ENCODE measurements at regions not wholly inside any gene's neighbourhood (a gene's known extent, or its start where the extent isn't known, plus 50 kb on each side); places are given as distances from the start of the nearest gene placed in this dataset.

DNA sequence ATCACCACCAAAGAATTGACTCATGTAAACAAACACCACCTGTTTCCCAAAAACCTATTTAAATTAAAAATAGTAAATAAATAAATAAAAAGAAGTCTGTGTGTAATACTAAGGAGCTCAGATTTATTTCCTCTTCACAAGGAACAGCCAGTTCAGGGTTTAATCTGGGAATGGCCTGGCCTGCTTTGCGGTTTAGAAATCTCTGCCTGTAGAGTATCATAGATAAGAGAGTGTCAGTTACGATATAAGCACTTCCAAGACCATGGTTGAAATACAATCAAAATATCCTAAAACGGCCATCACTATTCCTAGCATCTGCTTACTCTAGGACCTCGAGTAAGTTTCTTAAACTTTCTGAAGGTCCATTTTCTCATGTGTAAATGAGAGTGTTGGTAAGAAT, 274.4 kb downstream of the PLPP3 start:
- no peak for DNase-seq

DNA sequence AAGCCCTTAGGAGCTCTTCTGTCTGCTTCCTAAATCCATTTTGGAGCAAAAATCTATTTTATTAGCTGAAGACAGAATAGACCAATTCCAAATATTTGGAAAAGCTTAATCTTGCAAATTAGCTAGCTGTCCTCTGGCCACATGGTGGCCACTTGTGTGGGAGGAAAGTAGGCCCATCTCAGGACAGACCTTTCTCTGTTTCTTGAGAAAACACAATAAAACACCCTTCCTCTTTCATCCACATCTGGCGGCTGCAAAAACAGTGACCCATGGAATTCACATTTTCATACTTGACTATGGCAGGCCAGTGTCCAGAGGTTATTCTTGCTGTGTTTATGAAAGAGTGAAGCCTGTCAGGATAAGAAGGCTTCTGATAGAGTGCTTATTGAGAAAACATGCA, 275.6 kb downstream of the PLPP3 start:
- no peak for DNase-seq

DNA sequence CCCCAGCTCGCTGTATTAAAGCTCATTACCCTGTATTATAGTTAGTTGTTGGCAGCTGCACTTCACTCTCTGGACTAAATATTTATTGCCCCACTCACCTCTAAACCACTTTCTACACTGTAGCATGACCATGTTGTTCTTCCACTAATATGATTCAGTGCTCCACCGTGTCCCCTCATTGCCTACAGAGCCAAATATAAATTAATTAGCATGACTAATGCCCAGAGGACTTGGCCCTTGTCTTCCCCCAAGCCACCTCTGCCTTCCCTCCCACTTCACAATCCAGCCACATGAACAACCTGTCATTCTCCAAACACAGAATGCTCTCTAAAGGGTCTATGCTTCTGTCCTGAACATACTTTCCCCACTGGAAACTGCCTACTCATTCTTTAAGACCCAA, 276.5 kb downstream of the PLPP3 start:
- no peak for DNase-seq

DNA sequence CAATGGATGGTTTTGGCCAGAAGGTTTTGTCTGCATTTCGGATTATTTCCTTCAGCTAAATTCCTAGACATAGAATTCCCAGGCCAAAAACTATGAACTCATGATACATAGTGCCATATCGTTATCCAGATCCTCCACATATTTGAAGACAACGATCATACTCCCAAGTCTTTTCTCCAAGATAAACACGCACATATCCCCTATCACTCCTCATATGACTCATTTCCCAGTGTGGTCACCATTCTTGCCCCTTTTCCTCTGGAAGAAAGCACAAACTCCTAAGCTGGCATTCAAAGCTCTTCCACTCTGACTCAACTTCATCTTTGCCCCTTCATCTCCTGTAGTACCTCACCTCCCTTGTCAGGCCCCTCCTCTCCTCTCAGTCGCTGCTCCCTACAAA, 277.6 kb downstream of the PLPP3 start:
- DNase-seq, result no peak

DNA sequence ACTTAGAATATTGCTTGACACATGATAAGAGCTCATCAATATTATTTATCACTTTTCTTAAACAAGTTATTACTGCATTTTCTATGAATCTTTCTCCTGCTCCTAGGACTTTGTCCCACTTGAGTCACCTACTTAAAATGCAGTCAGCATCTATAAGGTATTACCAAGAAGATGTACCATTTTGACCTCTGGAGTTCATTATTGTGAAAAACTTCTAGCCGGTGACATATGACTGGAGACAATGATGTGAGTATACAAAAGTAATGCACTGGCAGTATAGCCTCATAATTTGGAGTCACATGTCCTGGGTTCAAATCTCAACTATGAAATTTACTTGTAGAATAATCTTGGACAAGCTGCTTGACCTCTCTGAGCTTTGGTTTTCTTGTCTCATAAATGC, 278.5 kb downstream of the PLPP3 start:
- no peak for DNase-seq

DNA sequence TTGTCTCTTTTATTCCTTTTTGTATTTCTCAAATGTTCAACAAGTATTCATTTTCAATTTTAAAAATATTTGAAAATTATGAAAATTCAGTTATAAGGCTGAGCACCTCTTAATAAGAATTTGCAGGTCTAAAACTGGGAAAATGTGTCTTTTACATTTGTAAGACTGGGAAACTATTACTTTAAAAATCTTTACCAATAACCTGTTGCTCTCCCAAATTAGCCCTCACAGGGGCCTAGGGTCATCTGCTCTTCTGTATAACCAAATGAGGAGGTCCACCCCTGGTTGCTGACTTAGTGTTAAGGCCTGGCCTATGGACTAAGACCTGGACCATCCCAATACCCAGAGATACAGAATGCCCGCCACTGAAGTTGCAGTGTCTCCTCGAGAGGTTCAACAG, 280.5 kb downstream of the PLPP3 start:
- no peak for DNase-seq

DNA sequence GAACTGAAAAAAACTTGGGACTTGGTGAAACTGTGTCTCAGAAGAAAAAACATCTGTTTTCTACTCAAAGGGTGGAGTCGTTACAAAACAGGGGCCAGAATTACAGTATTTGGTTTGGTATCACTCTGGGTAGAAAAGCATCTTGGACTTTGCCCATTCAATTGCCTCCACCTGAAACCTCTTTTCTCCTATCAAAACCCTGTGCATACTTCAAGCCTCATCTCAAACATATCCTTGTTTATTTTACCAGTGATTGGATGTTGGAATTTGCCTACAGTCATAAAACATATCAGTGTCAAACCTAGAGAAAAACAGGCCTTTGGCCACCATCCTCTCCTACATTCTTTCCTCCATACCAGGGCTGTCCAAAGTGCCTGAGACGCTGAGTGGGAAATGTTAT, 281.5 kb downstream of the PLPP3 start:
- no peak for DNase-seq

DNA sequence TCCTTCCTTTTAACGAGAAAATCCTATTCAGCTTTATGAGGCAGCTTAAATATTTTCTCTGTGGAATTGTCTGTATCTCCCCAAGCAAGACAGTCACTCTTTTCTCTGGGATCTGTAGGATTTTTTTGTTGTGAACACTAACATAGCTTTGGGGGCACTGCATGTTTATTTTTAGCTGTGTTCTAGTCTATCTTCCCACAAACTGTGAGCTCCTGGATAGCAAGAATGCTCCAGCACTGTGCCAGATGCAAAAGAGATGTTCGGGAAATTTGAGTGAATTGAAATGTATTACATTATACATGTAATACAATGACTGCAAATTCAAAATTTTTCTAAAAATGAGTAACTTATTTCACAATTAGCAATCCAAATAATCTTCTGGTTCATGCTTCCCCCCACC, 282.2 kb downstream of the PLPP3 start:
- no peak for DNase-seq

DNA sequence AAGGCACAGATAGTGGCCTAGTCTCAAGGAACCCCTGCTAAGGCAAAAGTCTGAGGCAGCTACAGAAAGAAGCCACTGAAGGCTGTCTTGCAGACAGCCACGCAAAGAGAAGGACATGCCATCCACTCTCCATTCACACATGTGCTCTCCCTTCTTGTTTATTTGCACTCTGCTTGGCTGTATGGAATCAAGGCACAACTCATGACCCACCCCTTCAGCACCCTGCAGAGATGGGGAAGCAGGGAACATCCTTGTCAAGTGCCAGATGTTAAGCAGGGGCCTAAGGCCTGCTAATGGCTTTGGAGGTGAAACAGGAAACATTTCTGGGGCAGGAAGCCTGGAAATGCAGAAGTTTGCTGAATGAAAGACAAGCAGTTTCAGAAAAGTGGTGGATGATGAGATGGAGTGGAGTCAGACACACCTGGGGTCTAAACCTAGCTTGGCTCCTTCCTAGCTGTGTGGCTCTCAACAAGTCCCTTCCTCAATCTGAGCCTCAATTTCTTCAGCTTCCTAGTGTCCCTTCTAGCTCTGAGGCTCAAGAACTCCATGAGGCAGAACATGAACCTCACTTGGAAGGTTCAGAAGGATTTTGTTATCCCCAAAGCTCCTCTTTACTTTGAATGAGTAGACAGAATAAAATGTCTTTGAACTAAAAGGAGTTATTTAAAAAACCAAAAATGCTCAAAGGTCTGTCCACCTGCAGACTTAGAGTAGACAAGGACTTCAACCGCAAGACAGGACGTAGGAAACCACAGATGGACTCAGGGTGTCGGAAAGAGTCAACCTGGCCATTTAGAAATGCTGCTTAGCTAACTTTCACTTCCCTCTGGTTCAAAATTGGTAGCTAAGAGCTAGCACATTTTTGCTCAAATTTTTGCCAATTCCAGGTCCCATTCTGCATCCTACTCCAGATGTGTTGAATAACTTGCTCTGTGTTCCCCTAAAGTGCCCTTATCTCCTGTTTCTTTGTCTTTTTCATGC, 283.1 kb downstream of the PLPP3 start:
- DNase-seq, result no peak

DNA sequence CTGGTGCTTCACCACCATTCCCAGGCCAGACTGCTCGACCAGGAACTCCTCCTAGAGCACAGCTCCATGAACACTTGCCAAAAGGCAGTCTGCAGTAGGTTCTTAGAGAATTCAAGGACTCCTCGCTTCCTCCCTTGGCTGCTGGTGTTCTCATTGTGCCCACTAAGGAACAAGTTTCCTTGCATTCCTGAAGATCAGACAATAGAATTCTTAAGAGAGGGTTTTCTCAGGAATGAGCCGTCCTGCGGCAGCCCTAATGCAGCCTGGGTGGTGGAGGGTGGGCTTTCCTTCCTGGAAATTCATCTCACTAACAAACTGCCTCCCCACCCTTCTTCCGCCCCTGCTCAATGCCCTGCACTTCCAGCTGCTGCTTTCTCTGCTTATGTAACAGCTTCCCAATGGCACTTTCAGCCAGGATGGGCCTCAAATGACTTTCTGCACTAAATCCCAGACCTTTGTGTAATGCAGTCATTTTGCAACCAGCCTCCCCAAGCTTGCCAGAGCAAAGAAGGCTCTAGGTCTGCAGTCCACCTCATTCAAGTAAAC, 287.9 kb downstream of the PLPP3 start:
- DNase-seq, result no peak

DNA sequence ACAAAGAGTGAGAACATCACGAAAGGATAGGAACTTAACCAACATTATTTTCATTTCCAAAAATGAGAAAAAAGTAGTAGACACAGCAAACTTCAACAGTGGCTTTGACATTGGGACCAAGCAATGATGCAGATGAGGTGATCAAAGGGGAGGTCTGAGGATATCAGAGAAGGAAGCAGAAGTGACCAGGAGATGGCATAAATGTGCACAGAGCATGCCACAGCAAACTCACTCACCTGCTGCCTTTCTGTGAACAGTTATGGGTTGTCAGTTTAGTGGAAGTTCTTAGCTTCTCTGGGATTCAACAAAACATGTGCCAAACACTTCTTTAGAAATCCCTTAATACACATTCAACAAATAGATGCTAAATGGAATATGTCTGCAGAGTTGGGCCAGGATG, 290.1 kb downstream of the PLPP3 start:
- no peak for DNase-seq

DNA sequence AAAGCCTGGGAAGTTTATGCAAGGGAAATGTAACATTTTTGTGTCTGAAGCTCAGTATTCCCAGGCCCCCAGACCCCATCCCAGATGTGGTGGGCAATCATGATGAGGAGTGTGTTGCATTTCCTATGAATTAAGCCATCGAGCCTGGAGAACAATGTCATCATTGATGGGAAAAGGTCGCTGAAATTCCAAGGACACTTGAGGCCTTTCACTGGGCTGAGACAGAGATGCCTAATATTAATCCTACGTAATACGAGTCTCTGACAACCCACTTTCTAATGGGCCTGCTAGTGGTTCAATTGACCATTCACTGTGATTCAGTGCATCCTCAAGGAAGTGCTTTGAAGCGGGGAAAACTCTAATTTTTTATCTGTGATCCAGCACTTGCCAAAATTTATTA, 291.6 kb downstream of the PLPP3 start:
- no peak for DNase-seq

DNA sequence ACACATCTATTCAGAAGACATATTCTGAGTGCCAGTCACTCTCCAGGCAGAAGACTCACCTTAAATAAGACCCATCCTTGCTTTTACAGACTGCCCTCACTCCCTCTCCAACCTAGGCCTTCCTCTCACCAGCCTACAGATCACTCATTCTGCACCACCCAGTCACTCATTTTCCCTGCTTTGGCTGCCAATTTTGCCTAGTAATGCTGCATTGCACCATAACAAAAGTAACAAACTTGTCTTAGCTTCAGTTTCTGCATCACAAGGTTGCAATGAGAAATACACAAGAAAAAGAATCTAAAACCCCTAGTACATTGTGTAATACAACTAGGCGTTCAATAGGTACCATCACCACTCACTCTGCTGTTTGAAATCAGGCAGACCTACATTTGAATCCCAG, 292.4 kb downstream of the PLPP3 start:
- no peak for DNase-seq

DNA sequence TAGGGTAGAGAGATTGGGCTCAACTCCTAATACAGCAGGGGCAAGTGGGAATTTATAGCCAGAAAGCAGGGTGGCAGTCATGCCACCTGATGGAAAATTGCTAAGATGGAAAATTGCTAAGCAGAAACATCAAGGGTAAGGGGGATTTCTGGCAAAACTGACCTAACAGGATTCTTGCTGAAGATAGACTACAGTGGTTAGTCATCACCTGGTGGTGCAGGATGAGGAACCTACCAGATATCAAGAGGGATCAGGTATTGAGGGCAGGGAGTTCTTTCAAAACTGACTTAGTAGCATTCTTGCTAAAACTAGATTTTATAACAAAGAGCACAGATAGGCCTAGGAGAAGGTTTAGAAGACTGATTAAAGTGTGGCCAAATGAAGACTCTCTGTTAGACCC, 292.9 kb downstream of the PLPP3 start:
- no peak for DNase-seq

DNA sequence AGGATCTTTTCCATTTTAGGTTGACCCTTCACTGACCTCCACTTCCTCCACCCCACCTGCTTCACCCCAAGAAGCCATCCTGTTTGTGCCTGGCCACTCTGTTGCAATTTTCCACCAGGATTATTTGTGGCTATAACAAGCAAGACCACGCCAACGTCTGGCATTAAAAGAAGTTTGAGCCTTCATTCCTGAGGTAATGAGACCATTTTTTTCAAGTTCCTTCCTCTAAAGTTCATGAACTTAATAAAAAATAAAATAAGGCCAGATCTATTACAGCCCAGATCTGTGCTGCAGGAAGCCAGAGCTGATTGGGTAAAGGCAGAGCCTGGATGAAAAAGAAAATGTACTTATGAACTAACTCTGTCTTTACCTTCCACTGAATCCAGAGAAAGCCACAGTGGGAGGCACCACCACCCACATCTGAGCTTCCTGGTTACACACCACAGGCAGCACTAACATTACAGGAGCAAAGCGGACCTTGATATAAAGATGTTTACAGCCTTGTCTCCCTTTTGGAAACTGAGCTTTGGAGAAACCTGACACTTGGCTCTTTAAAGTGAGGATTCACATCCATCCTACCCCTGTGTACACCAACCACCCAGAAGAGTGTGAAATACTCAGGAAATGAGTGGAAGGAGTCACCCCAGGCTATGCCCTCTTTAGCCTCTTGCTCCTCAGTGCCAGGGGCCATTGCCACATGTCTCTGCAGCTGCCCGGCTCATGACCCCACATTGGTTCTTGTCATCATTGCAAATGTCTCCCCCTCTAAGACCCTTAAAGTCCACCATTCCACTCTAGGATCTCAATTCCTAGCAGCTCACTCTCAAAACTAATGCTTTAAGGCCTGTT, 293.6 kb downstream of the PLPP3 start:
- no peak for DNase-seq

DNA sequence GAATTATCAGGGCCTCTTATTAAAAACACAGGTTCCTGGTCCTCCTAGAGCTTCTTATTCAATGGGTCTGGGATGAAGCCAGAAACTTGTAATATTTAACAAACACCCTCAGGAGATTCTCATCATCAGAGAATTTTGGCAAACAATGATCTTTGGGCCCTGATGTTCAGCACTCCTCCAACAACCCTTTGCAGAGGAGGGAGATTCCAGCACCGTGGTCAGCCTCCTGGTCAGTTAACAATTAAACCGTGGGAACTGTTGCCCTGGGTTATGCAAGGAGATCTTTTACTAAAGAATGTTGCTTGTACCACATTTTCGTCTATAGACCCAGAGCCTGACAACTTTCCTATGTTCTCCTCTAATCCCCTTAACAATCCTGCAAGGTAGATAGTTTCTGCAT, 294.4 kb downstream of the PLPP3 start:
- DNase-seq, result no peak

DNA sequence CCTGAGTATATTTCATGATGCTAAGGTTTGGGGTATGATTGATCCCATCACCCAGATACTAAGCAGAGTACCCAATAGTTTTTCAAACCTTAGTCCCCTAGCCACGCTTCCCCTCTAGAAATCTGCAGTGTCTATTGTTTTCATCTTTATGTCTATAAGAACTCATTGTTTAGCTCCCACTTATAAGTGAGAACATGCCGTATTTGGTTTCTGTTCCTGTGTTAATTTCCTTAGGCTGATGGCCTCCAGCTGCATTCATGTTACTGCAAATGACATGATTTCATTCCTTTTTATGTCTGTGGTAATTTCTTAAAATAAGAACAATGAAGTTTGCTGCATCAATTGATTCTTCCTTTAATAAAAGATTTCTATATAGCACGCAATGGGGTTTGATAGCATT, 301.3 kb downstream of the PLPP3 start:
- no peak for DNase-seq

DNA sequence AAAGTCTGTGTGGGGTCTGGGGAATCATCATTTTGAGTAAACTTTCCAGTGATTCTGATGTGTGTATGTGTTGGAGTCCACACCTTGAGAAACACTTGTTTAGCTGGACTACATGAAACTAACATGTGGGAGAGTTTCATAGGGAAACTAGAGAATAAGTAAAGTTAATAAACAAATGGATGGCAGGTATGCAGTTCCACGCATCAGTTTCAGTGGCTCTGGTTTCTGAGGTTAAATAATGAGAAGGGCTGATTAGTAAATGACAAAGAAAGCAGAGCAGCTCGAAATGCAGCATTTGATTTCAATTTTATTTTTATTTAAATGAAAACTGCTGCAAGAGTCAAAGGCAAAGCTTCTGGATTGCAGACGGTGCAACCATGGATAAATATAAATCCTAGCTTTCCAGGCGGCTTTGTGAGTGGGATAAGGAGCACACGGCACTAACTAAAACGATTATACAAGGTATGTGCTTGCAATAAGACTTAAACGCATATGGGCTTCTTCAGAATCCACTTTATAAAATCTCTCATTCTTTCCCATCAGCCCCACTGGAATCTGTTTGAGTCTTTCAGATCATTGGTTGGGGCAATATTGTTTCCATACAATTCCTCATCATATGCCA, 310.7 kb downstream of the PLPP3 start:
- no peak for DNase-seq

DNA sequence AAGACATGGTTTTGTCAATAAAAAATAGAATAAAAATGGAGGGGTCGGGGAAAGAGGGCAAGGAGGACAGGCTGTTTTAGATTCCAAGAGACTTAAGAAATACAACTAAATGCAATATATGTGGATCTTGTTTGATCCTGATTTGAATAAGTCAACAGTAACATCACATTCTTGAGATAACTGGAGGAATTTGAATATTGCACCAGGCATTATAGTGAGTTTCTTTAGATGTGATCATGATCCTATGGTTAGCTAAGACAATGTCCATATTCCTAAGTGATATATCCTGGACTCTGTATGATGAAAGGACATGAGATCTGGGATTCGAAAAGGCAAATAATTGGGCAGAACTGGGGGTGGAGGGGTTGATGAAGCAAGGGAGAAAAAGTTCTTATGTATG, 311.8 kb downstream of the PLPP3 start:
- DNase-seq, result no peak

DNA sequence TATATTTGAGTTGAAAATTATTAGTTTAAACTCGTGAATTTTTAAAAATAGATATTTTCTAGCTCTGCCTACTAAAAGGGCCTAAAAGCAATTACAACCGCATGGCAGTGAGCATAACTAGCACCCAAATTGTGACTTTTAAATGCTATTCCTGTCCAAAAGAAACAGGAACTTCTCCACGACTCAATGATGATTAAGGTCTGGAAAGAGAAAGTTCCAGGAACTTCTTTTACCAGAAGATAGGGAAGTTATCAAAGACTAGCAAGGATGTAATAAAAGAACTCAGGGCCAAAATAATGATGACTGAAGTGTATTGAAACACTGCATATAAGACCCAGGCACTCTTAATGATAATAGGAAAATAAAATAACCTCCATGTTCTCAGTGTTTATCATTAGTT, 313.0 kb downstream of the PLPP3 start:
- no peak for DNase-seq

DNA sequence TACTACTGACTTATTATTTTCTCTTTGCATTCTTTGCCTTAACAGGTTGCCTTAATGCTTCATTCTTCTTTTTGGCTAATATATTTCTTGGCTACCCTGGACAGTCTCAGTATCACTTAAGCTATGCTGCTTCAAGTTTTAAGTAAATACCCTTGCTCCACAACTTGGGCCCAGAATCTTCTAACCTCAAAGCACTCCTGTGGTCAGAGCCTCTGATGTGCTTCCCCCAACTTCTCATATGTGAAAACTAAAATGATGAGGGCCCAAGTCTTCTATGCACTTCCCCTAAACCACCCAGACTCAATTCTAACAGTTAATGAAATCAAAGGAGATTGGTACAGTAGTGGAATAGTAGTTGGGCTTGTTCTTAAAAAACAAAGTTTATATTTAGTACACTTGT, 314.1 kb downstream of the PLPP3 start:
- no peak for DNase-seq

DNA sequence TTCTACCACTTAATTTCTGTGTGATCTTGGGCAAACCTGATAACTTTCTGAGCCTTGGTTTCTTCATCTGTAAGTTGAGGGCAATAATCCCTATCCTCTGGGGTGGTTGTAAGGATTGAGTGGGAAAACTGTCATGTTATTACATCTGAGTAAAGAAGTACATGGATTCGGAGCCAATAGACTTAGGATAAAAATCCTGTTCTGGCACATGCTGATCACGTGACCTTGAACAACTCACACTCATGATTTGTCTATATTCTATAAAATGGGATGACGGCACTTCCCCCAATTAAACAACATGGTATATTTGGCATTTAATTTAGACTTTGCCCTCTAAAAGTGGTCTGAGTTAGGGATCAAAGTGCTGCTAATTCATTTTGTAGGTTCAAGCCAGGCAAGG, 315.5 kb downstream of the PLPP3 start:
- DNase-seq, result no peak

DNA sequence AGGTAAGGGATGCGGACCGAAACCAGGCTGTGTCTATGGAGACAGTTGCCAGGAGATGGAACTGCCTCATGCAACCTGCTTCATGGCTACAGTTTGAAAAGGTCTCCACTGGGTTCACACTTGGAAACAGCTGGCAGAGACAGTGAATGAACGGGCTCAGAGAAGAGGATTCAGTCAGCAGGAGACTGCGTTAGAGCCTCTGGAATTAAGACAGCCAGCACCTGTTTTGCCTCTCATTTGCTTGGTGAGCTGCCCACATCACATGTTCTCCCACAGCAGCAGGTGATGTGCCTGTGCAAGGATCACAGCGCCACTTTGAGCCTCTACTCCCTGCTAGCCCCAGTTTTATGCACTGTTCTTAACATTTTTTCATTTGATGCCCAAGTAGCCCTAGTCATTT, 321.0 kb downstream of the PLPP3 start:
- no peak for DNase-seq
